Panc1 (cell line): ENCODE measurements at regions not wholly inside any gene's neighbourhood (a gene's known extent, or its start where the extent isn't known, plus 50 kb on each side); places are given as distances from the start of the nearest gene placed in this dataset.

ENCODE experiments used
- ATAC-seq: fragments of 200-7000 bp; cut with Tn5 transposase; 2 replicates; pipeline ENCODE4 v1.9.1; 2020; ENCODE audit warnings: mild to moderate bottlenecking, moderate library complexity
- BruUV-seq: library from RNA; stranded (reverse); fragments of 400-500 nt; replicated peaks from 2 replicates; lab custom pipeline; 2021; lab: Mats Ljungman, UMichigan
- CTCF ChIA-PET: fragments of 300-600 bp; sonication (Branson Sonifier 250); formaldehyde crosslinking; loops from one replicate; lab custom pipeline; 2022; ENCODE audit warnings: antibody characterized with exemption; lab: Charles Lee
- POLR2A ChIA-PET: fragments of 300-600 bp; sonication (Branson Sonifier 250); formaldehyde crosslinking; loops from one replicate; lab custom pipeline; 2022; ENCODE audit warnings: antibody characterized with exemption; lab: Charles Lee
- DNase-seq: peaks from one replicate; pipeline ENCODE4 v3.0.0-alpha.2; 2010; ENCODE audit warnings: low read depth, low spot score
- H3K27ac ChIP-seq: 2 replicates; pipeline ENCODE4 v1.5.1; 2011; ENCODE audit warnings: mild to moderate bottlenecking, low read length, inconsistent platforms
- H3K27me3 ChIP-seq: fragments of 200-500 bp; sonication (Bioruptor generic); 2 replicates; pipeline ENCODE4 v1.6.0; 2014; ENCODE audit warnings: low read length, inconsistent platforms; ENCODE audit not compliant: control insufficient read depth, insufficient read depth
- H3K36me3 ChIP-seq: fragments of 200-500 bp; sonication (Bioruptor generic); 2 replicates; pipeline ENCODE4 v1.5.1; 2014; ENCODE audit warnings: inconsistent platforms, mild to moderate bottlenecking, low read length, moderate library complexity; ENCODE audit not compliant: control insufficient read depth, insufficient read depth
- H3K4me1 ChIP-seq: 2 replicates; pipeline ENCODE4 v1.5.1; 2011; ENCODE audit warnings: inconsistent platforms, mild to moderate bottlenecking, low read length, moderate library complexity; ENCODE audit not compliant: control insufficient read depth, insufficient read depth
- H3K4me3 ChIP-seq, 2 experiments: 2 replicates each; pipeline ENCODE4 v1.5.1; 2011 to 2012; ENCODE audit warnings: low read depth in 2 of 2, low read length in 2 of 2, mild to moderate bottlenecking in 2 of 2, inconsistent platforms in 1 of 2, moderate library complexity in 1 of 2
- H3K9me3 ChIP-seq: fragments of 200-500 bp; sonication (Bioruptor generic); 2 replicates; pipeline ENCODE4 v1.5.1; 2014; ENCODE audit warnings: low read depth, mild to moderate bottlenecking, inconsistent platforms, low read length, moderate library complexity; ENCODE audit not compliant: control insufficient read depth, insufficient read depth
- POLR2AphosphoS5 ChIP-seq: IDR thresholded peaks from 2 replicates; pipeline ENCODE4 v1.6.1; 2012; ENCODE audit warnings: mild to moderate bottlenecking, low read depth, low read length, moderate library complexity
- REST ChIP-seq, 2 experiments: IDR thresholded peaks; 2 replicates each; pipeline ENCODE4 v1.6.1; 2011 to 2012; ENCODE audit warnings: low read depth in 2 of 2, control low read depth in 1 of 2, low read length in 1 of 2, mild to moderate bottlenecking in 1 of 2, moderate library complexity in 1 of 2; ENCODE audit not compliant: insufficient read depth in 1 of 2
- SIN3A ChIP-seq: IDR thresholded peaks from 2 replicates; pipeline ENCODE4 v1.6.1; 2012; ENCODE audit warnings: low read depth, mild to moderate bottlenecking, low read length, moderate library complexity, borderline replicate concordance; ENCODE audit not compliant: insufficient read depth
- TCF7L2 ChIP-seq: IDR thresholded peaks from 2 replicates; pipeline ENCODE4 v1.6.1; 2011; ENCODE audit warnings: mild to moderate bottlenecking, low read depth, low read length, inconsistent platforms
- in situ Hi-C: cut with HindIII; loops from 2 replicates; pipeline ENCODE4 v1.10.0; 2016; ENCODE audit warnings: low sequenced_read_pairs, low pct_unique_long_range_greater_than_20kb
- intact Hi-C: fragments of 100-400 bp; cut with micrococcal nuclease; formaldehyde crosslinking; loops from one replicate; pipeline ENCODE4 v1.10.0; 2022; ENCODE audit not compliant: unreplicated experiment
- TF ChIP-seq, protein P1 (sequence below): fragments of 450-650 bp; IDR thresholded peaks from 2 replicates; pipeline ENCODE4 v1.5.1; 2017; ENCODE audit warnings: mild to moderate bottlenecking

DNA sequence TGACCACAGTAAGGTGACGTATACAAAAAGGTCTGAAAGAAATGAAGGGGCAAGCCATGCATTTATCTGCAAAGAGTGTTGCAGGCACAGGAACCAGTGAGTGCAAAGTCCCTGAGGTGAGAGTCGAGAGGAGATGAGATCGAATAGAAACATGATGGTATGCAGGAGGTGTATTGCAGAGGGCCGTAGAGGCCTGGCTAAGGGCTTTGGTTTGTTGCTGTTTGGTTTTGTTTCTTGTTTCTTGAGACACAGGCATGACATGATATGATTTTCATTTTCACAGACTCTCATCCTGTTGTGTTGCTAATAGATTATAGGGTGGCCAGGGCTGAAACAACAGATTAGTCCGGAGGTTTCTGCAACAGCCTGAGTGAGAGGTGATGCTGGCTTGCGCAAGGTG is 80.4 kb downstream of the HSPH1 start:
- Histone ChIP-seq H3K9me3 (no peaks in the 10 kb centered on the region), H3K4me1 (no peaks in the 10 kb centered on the region), H3K36me3 (no peaks in the 10 kb centered on the region), H3K27ac (no peak overlapping the region), H3K4me3 (no peak overlapping the region), H3K27me3 (no peaks in the 10 kb centered on the region; the same call in 1 of the 2 replicates)
- DNase-seq, result no peak
- BruUV-seq, result no TSS peak
- CTCF ChIA-PET, result no interaction called here
- in situ Hi-C loops (no loop called here), intact Hi-C loops (no loop called here)
- TF ChIP-seq POLR2AphosphoS5, result no peak
- TF ChIP-seq, protein P1, sequence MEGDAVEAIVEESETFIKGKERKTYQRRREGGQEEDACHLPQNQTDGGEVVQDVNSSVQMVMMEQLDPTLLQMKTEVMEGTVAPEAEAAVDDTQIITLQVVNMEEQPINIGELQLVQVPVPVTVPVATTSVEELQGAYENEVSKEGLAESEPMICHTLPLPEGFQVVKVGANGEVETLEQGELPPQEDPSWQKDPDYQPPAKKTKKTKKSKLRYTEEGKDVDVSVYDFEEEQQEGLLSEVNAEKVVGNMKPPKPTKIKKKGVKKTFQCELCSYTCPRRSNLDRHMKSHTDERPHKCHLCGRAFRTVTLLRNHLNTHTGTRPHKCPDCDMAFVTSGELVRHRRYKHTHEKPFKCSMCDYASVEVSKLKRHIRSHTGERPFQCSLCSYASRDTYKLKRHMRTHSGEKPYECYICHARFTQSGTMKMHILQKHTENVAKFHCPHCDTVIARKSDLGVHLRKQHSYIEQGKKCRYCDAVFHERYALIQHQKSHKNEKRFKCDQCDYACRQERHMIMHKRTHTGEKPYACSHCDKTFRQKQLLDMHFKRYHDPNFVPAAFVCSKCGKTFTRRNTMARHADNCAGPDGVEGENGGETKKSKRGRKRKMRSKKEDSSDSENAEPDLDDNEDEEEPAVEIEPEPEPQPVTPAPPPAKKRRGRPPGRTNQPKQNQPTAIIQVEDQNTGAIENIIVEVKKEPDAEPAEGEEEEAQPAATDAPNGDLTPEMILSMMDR, result no peak
- TF ChIP-seq REST (IDR thresholded peaks at IDR 0.05; ENCODE audit: insufficient read depth in 1 of 2, low read depth in 2 of 2, low read length in 1 of 2), result no peak
- TF ChIP-seq SIN3A, result no peak
- TF ChIP-seq TCF7L2, result no peak
- no peak for ATAC-seq
- POLR2A ChIA-PET, result no interaction called here

- CTCF ChIA-PET, result no interaction called here
- no peak for ATAC-seq
- DNase-seq, result no peak
- Histone ChIP-seq H3K4me1 (no peaks in the 10 kb centered on the region), H3K4me3 (no peak overlapping the region), H3K27ac (no peak overlapping the region), H3K9me3 (no peaks in the 10 kb centered on the region), H3K27me3 (no peaks in the 10 kb centered on the region), H3K36me3 (no peaks in the 10 kb centered on the region)
- in situ Hi-C loops (no loop called here), intact Hi-C loops (no loop called here)
- TF ChIP-seq POLR2AphosphoS5 (no peak), REST (IDR thresholded peaks at IDR 0.05; ENCODE audit: insufficient read depth in 1 of 2, low read depth in 2 of 2, low read length in 1 of 2) (no peak), TCF7L2 (no peak), SIN3A (no peak)
- TF ChIP-seq, protein P1, result no peak
- POLR2A ChIA-PET, result no interaction called here
- no TSS peak for BruUV-seq
Observed at GRCh38 chr13:31074756-31075155, 86.9 kb downstream of the HSPH1 start.
